ENCODE measurements at regions not wholly inside any gene's neighbourhood (a gene's known extent, or its start where the extent isn't known, plus 50 kb on each side); places are given as distances from the start of the nearest gene placed in this dataset.

- no peak for TF ChIP-seq POLR2A (IDR thresholded peaks at IDR 0.05)
- TF ChIP-seq, protein P1, sequence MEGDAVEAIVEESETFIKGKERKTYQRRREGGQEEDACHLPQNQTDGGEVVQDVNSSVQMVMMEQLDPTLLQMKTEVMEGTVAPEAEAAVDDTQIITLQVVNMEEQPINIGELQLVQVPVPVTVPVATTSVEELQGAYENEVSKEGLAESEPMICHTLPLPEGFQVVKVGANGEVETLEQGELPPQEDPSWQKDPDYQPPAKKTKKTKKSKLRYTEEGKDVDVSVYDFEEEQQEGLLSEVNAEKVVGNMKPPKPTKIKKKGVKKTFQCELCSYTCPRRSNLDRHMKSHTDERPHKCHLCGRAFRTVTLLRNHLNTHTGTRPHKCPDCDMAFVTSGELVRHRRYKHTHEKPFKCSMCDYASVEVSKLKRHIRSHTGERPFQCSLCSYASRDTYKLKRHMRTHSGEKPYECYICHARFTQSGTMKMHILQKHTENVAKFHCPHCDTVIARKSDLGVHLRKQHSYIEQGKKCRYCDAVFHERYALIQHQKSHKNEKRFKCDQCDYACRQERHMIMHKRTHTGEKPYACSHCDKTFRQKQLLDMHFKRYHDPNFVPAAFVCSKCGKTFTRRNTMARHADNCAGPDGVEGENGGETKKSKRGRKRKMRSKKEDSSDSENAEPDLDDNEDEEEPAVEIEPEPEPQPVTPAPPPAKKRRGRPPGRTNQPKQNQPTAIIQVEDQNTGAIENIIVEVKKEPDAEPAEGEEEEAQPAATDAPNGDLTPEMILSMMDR (IDR thresholded peaks at IDR 0.05), result no peak
These were observed 373.3 kb downstream of the IRS1 start for GRCh38 chr2:226426292-226426736.
